ENCODE measurements at regions not wholly inside any gene's neighbourhood (a gene's known extent, or its start where the extent isn't known, plus 50 kb on each side); places are given as distances from the start of the nearest gene placed in this dataset.
"Not testable (repeated sequence)": the region's sequence is repeated elsewhere in the genome, so short reads cannot be mapped to it uniquely, and the experiment has no call there.

GRCh38 chrY:16645449-16645848 lies 1234.6 kb downstream of the CDY2B start:
- no peak for DNase-seq (ENCODE audit: low read depth)
- TF ChIP-seq CTCF (IDR thresholded peaks at IDR 0.05; ENCODE audit: low read length, missing control alignments): no peak
- no peak overlapping the region for H3K4me3 ChIP-seq (replicated peaks; ENCODE audit: low read depth, low read length)

GRCh38 chrY:16644270-16644800 lies 1235.7 kb downstream of the CDY2B start:
- TF ChIP-seq CTCF (IDR thresholded peaks at IDR 0.05; ENCODE audit: low read length, missing control alignments): no peak
- no peak overlapping the region for H3K4me3 ChIP-seq (replicated peaks; ENCODE audit: low read depth, low read length)
- no peak for DNase-seq (ENCODE audit: low read depth)

- TF ChIP-seq CTCF (IDR thresholded peaks at IDR 0.05; ENCODE audit: low read length, missing control alignments): no peak
- H3K4me3 ChIP-seq (replicated peaks; ENCODE audit: low read depth, low read length): no peak overlapping the region
- DNase-seq (ENCODE audit: low read depth): no peak
These were observed 1240.2 kb downstream of the CDY2B start for GRCh38 chrY:16639777-16640176.

- not testable (repeated sequence) for DNase-seq (ENCODE audit: low read depth); H3K4me3 ChIP-seq (replicated peaks; ENCODE audit: low read depth, low read length)
These were observed 1241.3 kb downstream of the CDY2B start for GRCh38 chrY:16638743-16639142.

- H3K4me3 ChIP-seq (replicated peaks; ENCODE audit: low read depth, low read length): no peak overlapping the region
- DNase-seq (ENCODE audit: low read depth): no peak
- TF ChIP-seq CTCF (IDR thresholded peaks at IDR 0.05; ENCODE audit: low read length, missing control alignments): no peak
These were observed 1243.8 kb downstream of the CDY2B start for GRCh38 chrY:16636254-16636653.

GRCh38 chrY:16629146-16629545 lies 1250.9 kb downstream of the CDY2B start:
- no peak overlapping the region for H3K4me3 ChIP-seq (replicated peaks; ENCODE audit: low read depth, low read length)
- TF ChIP-seq CTCF (IDR thresholded peaks at IDR 0.05; ENCODE audit: low read length, missing control alignments): no peak
- DNase-seq (ENCODE audit: low read depth): peak; percentile 55

GRCh38 chrY:16627122-16627521 lies 1252.9 kb downstream of the CDY2B start:
- no peak overlapping the region for H3K4me3 ChIP-seq (replicated peaks; ENCODE audit: low read depth, low read length)
- no peak for TF ChIP-seq CTCF (IDR thresholded peaks at IDR 0.05; ENCODE audit: low read length, missing control alignments)
- no peak for DNase-seq (ENCODE audit: low read depth)

All from fibroblast of pulmonary artery (primary cell).